ENCODE measurements at regions not wholly inside any gene's neighbourhood (a gene's known extent, or its start where the extent isn't known, plus 50 kb on each side); places are given as distances from the start of the nearest gene placed in this dataset.

GRCh38 chr2:7704296-7704865 is 787.2 kb downstream of the RNF144A start:
- 72 to 76% (median 74%) methylated on average over 6 of the region's 6 CpGs for WGBS, 4 donors
- no peaks in the 10 kb centered on the region for H3K36me3 ChIP-seq

DNA sequence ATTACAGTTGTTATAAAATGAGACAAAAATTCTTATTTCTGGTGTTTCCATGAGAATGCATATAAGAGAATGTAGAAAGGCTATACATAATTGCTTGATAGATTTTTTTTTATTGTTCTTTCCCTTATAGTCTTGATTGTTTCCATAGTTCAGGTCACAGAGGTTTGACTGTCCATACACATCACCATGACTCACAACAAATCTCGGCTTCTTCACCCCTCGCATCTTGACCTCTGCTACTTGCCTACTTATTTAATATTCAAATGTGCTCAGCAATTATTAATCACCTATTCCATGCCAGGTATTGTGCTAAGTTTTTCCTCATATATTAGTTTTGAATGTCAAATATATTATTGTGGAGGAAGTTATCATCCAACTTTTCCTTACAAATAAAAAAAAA is 789.6 kb downstream of the RNF144A start:
- TF ChIP-seq POLR2A (IDR thresholded peaks at IDR 0.05) = no peak
- TF ChIP-seq, protein P1, sequence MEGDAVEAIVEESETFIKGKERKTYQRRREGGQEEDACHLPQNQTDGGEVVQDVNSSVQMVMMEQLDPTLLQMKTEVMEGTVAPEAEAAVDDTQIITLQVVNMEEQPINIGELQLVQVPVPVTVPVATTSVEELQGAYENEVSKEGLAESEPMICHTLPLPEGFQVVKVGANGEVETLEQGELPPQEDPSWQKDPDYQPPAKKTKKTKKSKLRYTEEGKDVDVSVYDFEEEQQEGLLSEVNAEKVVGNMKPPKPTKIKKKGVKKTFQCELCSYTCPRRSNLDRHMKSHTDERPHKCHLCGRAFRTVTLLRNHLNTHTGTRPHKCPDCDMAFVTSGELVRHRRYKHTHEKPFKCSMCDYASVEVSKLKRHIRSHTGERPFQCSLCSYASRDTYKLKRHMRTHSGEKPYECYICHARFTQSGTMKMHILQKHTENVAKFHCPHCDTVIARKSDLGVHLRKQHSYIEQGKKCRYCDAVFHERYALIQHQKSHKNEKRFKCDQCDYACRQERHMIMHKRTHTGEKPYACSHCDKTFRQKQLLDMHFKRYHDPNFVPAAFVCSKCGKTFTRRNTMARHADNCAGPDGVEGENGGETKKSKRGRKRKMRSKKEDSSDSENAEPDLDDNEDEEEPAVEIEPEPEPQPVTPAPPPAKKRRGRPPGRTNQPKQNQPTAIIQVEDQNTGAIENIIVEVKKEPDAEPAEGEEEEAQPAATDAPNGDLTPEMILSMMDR (IDR thresholded peaks at IDR 0.05) = no peak
- 92 to 98% (median 94%) methylated on average over 2 of the region's 2 CpGs for WGBS, 4 donors
- Histone ChIP-seq H3K36me3 (no peaks in the 10 kb centered on the region), H3K4me3 (no peak overlapping the region), H3K27ac (no peak overlapping the region), H3K9me3 (no peaks in the 10 kb centered on the region), H3K27me3 (no peaks in the 10 kb centered on the region), H3K4me1 (peaks cover 0 to 7% (median 0%) of the 10 kb centered on the region in 12 donors)
- ATAC-seq (no peak), DNase-seq (no peak)
- intact Hi-C loops (cut with DNase I) = no loop called here

More at GRCh38 chr2:7704296-7704865, 787.2 kb downstream of the RNF144A start:
- no peaks in the 10 kb centered on the region for H3K27me3 ChIP-seq
- TF ChIP-seq POLR2A (IDR thresholded peaks at IDR 0.05) = no peak
- TF ChIP-seq, protein P1 (IDR thresholded peaks at IDR 0.05) = no peak
- no peak overlapping the region for H3K4me3 ChIP-seq
- no peak overlapping the region for H3K27ac ChIP-seq
- peaks cover 0 to 7% (median 0%) of the 10 kb centered on the region in 12 donors for H3K4me1 ChIP-seq
- H3K9me3 ChIP-seq = peaks cover 0 to 5% (median 0%) of the 10 kb centered on the region in 12 donors
- DNase-seq = no peak
- ATAC-seq = no peak
- intact Hi-C loops (cut with DNase I) = no loop called here

DNA sequence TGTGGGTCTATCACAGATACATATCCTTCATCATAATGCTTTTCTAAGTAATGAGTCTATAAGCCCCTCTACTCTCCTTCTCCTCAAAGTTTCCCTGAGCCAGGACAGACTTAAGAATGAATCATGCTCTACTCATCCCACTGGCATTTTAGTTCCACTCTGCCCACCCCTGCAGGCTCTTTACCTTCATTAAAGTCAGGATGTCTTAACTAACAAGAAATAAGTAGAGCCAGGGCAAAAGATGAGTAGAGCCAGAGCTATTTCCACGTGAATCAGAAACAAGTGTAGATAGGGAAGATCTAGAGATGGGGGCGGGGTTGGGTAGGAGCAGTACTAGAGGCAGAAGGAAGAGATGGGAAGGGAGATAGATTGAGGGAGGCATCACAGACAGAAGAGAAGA is 790.5 kb downstream of the RNF144A start:
- Histone ChIP-seq H3K27ac (no peak overlapping the region), H3K36me3 (no peaks in the 10 kb centered on the region), H3K4me3 (no peak overlapping the region), H3K27me3 (no peaks in the 10 kb centered on the region), H3K9me3 (no peaks in the 10 kb centered on the region), H3K4me1 (peaks cover 0 to 7% (median 0%) of the 10 kb centered on the region in 12 donors)
- no peak for DNase-seq
- TF ChIP-seq, protein P1 (IDR thresholded peaks at IDR 0.05) = no peak
- no peak for TF ChIP-seq POLR2A (IDR thresholded peaks at IDR 0.05)
- 84 to 91% (median 86%) methylated on average over 2 of the region's 2 CpGs for WGBS, 4 donors
- intact Hi-C loops (cut with DNase I) = no loop called here
- ATAC-seq = no peak

DNA sequence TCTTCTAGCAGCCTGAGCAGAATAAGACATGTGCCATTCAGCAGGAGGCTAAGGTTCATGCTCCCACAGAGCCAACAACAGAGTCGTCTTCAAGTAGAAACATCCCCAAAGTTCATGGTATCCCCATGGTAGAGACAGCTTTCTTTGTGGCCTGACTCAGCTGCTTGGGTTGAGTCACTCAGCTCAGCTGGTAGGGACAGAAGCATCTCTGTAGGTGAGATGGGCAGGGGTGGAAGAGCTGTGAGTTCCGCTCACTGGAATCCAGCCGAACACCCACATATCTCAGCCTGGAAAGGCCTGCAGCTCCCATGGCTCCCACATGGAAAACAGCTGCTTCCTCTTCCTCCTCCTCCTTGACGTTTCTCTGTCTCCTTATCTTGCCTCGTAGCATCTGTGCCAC is 792.7 kb downstream of the RNF144A start:
- Histone ChIP-seq H3K27me3 (no peaks in the 10 kb centered on the region), H3K27ac (no peak overlapping the region), H3K4me3 (no peak overlapping the region), H3K9me3 (no peaks in the 10 kb centered on the region), H3K4me1 (no peaks in the 10 kb centered on the region), H3K36me3 (no peaks in the 10 kb centered on the region)
- DNase-seq = peak in 1 of 5 donors; percentile 16
- peak in 1 of 4 donors; percentile 39 for ATAC-seq
- TF ChIP-seq, protein P1 (IDR thresholded peaks at IDR 0.05) = no peak
- TF ChIP-seq POLR2A (IDR thresholded peaks at IDR 0.05) = no peak
- intact Hi-C loops (cut with DNase I) = loop anchor here in 1 of 10 donors (10.0 kb wide), 1 partner anchor 225 kb away; no protein-coding TSS in a partner anchor
- 33 to 56% (median 46%) methylated on average over 5 of the region's 5 CpGs for WGBS, 4 donors

Data from heart left ventricle (tissue), 16 donors.